ENCODE measurements at regions not wholly inside any gene's neighbourhood (a gene's known extent, or its start where the extent isn't known, plus 50 kb on each side); places are given as distances from the start of the nearest gene placed in this dataset.

DNA sequence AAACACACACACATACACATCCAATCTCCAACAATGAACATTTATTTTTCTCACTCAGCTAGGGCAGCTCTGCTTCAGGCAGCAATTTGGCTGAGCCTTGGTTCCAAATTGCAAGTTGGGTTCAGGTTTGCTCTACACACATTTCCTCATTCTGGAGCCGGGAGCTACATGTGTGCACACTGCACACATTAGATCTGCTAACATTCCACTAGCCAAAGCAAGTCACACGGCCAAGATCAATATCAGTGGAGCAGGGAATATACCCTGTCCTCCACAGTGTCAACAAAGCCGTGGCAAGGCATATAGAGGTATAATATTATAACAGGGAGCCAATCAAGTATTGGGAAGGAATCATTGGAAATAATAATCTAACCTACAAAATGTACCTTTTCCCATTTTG is 57.5 kb upstream of the PPP1R3C start:
- H3K27ac ChIP-seq (replicated peaks in 1 of 4): no peak overlapping the region
- peaks cover 0 to 10% (median 2%) of the 10 kb centered on the region in 4 donors for H3K4me1 ChIP-seq
- 95% methylated on average over 3 of the region's 3 CpGs for WGBS
- DNase-seq (ENCODE audit: extremely low spot score): peak; percentile 42
- H3K27me3 ChIP-seq: no peaks in the 10 kb centered on the region
- no peak overlapping the region for H3K4me3 ChIP-seq
- intact Hi-C loops (cut with DNase I): no loop called here
- H3K9me3 ChIP-seq: no peaks in the 10 kb centered on the region
- no peaks in the 10 kb centered on the region for H3K36me3 ChIP-seq
- TF ChIP-seq POLR2AphosphoS5 (IDR thresholded peaks at IDR 0.05) (no peak), EP300 (IDR thresholded peaks at IDR 0.05) (no peak), POLR2A (IDR thresholded peaks at IDR 0.05; ENCODE audit: low read depth) (no peak)
- TF ChIP-seq, protein P1, sequence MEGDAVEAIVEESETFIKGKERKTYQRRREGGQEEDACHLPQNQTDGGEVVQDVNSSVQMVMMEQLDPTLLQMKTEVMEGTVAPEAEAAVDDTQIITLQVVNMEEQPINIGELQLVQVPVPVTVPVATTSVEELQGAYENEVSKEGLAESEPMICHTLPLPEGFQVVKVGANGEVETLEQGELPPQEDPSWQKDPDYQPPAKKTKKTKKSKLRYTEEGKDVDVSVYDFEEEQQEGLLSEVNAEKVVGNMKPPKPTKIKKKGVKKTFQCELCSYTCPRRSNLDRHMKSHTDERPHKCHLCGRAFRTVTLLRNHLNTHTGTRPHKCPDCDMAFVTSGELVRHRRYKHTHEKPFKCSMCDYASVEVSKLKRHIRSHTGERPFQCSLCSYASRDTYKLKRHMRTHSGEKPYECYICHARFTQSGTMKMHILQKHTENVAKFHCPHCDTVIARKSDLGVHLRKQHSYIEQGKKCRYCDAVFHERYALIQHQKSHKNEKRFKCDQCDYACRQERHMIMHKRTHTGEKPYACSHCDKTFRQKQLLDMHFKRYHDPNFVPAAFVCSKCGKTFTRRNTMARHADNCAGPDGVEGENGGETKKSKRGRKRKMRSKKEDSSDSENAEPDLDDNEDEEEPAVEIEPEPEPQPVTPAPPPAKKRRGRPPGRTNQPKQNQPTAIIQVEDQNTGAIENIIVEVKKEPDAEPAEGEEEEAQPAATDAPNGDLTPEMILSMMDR (IDR thresholded peaks at IDR 0.05): no peak

DNA sequence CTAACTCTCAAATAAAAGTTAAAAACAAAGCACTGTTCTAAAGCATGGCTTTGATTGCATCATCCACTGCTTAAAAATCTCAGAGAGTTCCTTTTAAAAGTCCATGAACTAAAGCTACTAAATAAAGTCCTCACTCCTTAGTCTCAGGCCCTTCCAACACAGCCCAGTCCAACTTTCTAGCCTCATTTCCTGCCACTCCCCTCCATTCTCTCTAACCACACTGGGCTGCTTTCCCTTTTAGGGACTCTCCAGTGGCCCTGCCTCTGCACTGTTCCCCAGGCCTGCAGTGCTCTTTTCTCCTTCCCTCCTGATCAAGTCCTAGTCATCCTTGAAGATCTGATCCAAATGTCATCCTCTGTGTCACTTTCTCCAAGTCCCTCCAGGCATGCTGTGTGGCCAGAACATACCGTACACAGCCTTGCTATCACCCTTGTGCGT is 56.9 kb upstream of the PPP1R3C start:
- peak overlapping the region in 2 of 4 donors; percentile 6 to 20 for H3K27ac ChIP-seq (replicated peaks in 1 of 4)
- DNase-seq (ENCODE audit: extremely low spot score): peak; percentile 83
- no peaks in the 10 kb centered on the region for H3K36me3 ChIP-seq
- TF ChIP-seq POLR2AphosphoS5 (IDR thresholded peaks at IDR 0.05) (peak in 1 of 2 donors; percentile 15), POLR2A (IDR thresholded peaks at IDR 0.05; ENCODE audit: low read depth) (no peak)
- peaks cover 0 to 10% (median 2%) of the 10 kb centered on the region in 4 donors for H3K4me1 ChIP-seq
- H3K27me3 ChIP-seq: no peaks in the 10 kb centered on the region
- no peaks in the 10 kb centered on the region for H3K9me3 ChIP-seq
- intact Hi-C loops (cut with DNase I): no loop called here
- WGBS: 96% methylated on average over 2 of the region's 2 CpGs
- H3K4me3 ChIP-seq: no peak overlapping the region

DNA sequence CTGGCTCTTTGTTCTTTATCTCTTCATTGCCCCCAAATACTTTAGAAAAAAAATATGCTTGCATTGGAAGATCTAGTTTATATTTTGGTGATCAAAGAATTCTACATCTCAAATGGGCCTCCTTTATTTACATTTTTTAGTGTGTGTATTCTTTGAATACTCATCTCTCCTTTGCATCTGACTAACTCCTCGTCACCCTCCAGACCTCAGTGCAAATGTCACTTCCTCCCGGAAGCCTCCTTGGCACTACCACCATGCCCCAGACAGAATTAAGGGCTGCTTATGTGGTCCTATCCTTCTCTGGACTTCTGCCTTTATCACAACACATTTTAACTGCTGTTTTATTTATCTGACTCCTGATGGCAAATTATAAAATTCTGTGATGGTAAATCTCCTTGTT is 52.0 kb upstream of the PPP1R3C start:
- no peak overlapping the region for H3K27ac ChIP-seq (replicated peaks in 1 of 4)
- H3K36me3 ChIP-seq: no peaks in the 10 kb centered on the region
- no peaks in the 10 kb centered on the region for H3K27me3 ChIP-seq
- no peaks in the 10 kb centered on the region for H3K9me3 ChIP-seq
- TF ChIP-seq POLR2A (IDR thresholded peaks at IDR 0.05; ENCODE audit: low read depth): no peak
- no peak for TF ChIP-seq EP300 (IDR thresholded peaks at IDR 0.05)
- intact Hi-C loops (cut with DNase I): no loop called here
- H3K4me1 ChIP-seq: peaks cover 0 to 23% (median 18%) of the 10 kb centered on the region in 4 donors
- DNase-seq (ENCODE audit: extremely low spot score): peak; percentile 31
- WGBS: 63% methylated on average over 2 of the region's 2 CpGs
- no peak overlapping the region for H3K4me3 ChIP-seq

DNA sequence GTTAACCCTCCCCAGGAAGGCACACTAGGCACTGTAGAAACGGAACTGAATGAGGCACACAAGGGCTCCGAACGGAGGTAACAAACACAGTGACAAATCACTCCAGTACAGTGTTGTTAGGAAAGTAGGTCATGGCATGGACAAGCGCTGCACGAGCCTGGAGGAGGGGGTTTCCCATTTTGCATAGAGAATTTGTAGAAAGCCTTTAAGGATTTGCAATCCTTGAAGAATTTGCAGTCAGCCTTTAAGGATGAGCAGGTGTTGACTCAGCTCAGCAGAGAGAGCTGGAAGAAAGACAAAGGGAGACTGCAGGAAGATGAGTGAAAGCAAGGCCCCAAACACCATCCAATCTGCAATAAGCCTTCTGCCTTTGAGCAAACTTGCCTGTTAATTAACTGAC is 51.1 kb upstream of the PPP1R3C start:
- DNase-seq (ENCODE audit: extremely low spot score): peak; percentile 55
- WGBS: 16% methylated on average over 5 of the region's 5 CpGs
- TF ChIP-seq POLR2AphosphoS5 (IDR thresholded peaks at IDR 0.05) (no peak), EP300 (IDR thresholded peaks at IDR 0.05) (no peak), POLR2A (IDR thresholded peaks at IDR 0.05; ENCODE audit: low read depth) (no peak)
- TF ChIP-seq, protein P1 (IDR thresholded peaks at IDR 0.05): no peak
- H3K9me3 ChIP-seq: no peaks in the 10 kb centered on the region
- H3K27me3 ChIP-seq: no peaks in the 10 kb centered on the region
- no peaks in the 10 kb centered on the region for H3K36me3 ChIP-seq
- peak overlapping the region in 1 of 4 donors; percentile 15 for H3K27ac ChIP-seq (replicated peaks in 1 of 4)
- peaks cover 0 to 18% (median 15%) of the 10 kb centered on the region in 4 donors for H3K4me1 ChIP-seq
- H3K4me3 ChIP-seq: no peak overlapping the region
- intact Hi-C loops (cut with DNase I): no loop called here

DNA sequence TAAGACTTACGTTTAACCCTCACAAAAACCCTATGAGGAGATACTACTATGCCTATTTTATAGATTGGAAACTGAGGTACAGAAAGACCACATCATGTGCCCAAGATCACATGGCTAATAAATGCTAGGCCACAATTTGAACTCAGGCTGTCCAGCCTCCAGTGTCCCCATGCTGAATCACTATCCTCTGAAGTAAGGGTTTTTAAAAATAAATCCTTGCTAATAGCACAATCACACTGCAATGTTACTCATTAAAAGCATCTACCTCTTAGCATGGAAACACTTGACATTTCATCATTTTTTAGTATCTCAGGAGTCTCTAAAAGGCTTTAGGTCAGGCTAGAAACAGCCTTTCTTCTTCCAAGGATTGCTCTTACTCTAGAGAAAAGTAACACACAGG is 50.0 kb upstream of the PPP1R3C start:
- WGBS: 86% methylated on average over 1 of the region's 1 CpG
- peak; percentile 17 for DNase-seq (ENCODE audit: extremely low spot score)
- no peaks in the 10 kb centered on the region for H3K27me3 ChIP-seq
- H3K4me1 ChIP-seq: peaks cover 0 to 18% (median 15%) of the 10 kb centered on the region in 4 donors
- no peak overlapping the region for H3K4me3 ChIP-seq
- intact Hi-C loops (cut with DNase I): no loop called here
- H3K27ac ChIP-seq (replicated peaks in 1 of 4): no peak overlapping the region
- H3K9me3 ChIP-seq: no peaks in the 10 kb centered on the region
- no peak for TF ChIP-seq POLR2A (IDR thresholded peaks at IDR 0.05; ENCODE audit: low read depth)
- TF ChIP-seq POLR2AphosphoS5 (IDR thresholded peaks at IDR 0.05): no peak
- TF ChIP-seq, protein P1 (IDR thresholded peaks at IDR 0.05): no peak
- TF ChIP-seq EP300 (IDR thresholded peaks at IDR 0.05): no peak
- no peaks in the 10 kb centered on the region for H3K36me3 ChIP-seq
